SU-DHL-6 (cell line): ENCODE measurements at regions not wholly inside any gene's neighbourhood (a gene's known extent, or its start where the extent isn't known, plus 50 kb on each side); places are given as distances from the start of the nearest gene placed in this dataset.

ENCODE experiments used
- EZH2phosphoT487 ChIP-seq: fragments of 200-600 bp; sonication (generic), shearing (Covaris generic); conservative IDR thresholded peaks from 2 replicates; pipeline ENCODE4 v1.6.1; 2018; ENCODE audit warnings: mild to moderate bottlenecking, antibody characterized with exemption, low read length, moderate library complexity, mixed read lengths
- TF ChIP-seq, protein P1 (sequence below): fragments of 200-600 bp; sonication (generic); IDR thresholded peaks from one replicate; pipeline ENCODE4 v1.5.1; 2017; ENCODE audit warnings: antibody characterized with exemption, mild to moderate bottlenecking, low read length, moderate library complexity; ENCODE audit not compliant: insufficient read depth, poor library complexity, severe bottlenecking

DNA sequence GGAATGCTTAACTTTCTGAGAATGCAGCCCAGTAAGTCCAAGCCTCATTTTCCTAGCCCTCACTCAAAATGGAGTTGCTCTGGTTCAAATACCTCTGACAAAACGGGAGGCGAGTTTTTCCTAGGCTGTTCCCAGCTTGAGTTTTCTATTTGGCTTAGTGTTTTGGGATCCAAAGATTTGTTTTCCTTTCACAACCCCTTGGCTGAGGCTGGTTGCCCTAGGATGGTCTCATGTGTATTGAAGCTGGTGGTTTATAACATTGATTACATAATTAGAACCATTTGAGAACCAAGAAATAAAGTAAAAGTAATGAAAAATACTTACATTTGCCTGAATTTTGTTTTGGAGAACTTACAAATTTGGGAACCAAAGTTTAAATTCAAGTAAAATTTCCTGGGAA is 611.1 kb upstream of the LUZP2 start:
- TF ChIP-seq, protein P1, sequence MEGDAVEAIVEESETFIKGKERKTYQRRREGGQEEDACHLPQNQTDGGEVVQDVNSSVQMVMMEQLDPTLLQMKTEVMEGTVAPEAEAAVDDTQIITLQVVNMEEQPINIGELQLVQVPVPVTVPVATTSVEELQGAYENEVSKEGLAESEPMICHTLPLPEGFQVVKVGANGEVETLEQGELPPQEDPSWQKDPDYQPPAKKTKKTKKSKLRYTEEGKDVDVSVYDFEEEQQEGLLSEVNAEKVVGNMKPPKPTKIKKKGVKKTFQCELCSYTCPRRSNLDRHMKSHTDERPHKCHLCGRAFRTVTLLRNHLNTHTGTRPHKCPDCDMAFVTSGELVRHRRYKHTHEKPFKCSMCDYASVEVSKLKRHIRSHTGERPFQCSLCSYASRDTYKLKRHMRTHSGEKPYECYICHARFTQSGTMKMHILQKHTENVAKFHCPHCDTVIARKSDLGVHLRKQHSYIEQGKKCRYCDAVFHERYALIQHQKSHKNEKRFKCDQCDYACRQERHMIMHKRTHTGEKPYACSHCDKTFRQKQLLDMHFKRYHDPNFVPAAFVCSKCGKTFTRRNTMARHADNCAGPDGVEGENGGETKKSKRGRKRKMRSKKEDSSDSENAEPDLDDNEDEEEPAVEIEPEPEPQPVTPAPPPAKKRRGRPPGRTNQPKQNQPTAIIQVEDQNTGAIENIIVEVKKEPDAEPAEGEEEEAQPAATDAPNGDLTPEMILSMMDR, result no peak
- no peak for TF ChIP-seq EZH2phosphoT487
